Spleen (tissue), 11 donors: ENCODE measurements at regions not wholly inside any gene's neighbourhood (a gene's known extent, or its start where the extent isn't known, plus 50 kb on each side); places are given as distances from the start of the nearest gene placed in this dataset.

ENCODE experiments used
- DNase-seq: peaks from one replicate; pipeline ENCODE4 v3.0.0-alpha.2; 2020
- H3K27ac ChIP-seq, 8 donors: fragments of 200-600 bp; sonication (generic) in 7 of 8; 1 replicate in 4 of 8; 2 replicates in 4 of 8; pipeline versions ENCODE4 v1.5.0 to v1.8.0; 2016 to 2021; ENCODE audit warnings: inconsistent platforms in 4 of 8, mild to moderate bottlenecking in 4 of 8, moderate library complexity in 1 of 8
- H3K27me3 ChIP-seq, 7 donors: fragments of 200-600 bp; sonication (generic) in 6 of 7; replicated peaks in 1 of 7; 1 replicate in 4 of 7; 2 replicates in 3 of 7; pipeline versions ENCODE4 v1.5.0 to v1.8.0; 2016 to 2021; ENCODE audit warnings: inconsistent platforms in 3 of 7, mild to moderate bottlenecking in 1 of 7
- H3K36me3 ChIP-seq, 6 donors: fragments of 200-600 bp; sonication (generic) in 5 of 6; 1 replicate in 4 of 6; 2 replicates in 2 of 6; pipeline versions ENCODE4 v1.5.0 to v1.8.0; 2016 to 2021; ENCODE audit warnings: inconsistent platforms in 2 of 6
- H3K4me1 ChIP-seq, 6 donors: fragments of 200-600 bp; sonication (generic) in 5 of 6; 1 replicate in 3 of 6; 2 replicates in 3 of 6; pipeline versions ENCODE4 v1.5.0 to v1.8.0; 2016 to 2021; ENCODE audit warnings: inconsistent platforms in 3 of 6
- H3K4me3 ChIP-seq, 8 donors: fragments of 200-600 bp; sonication (generic) in 7 of 8; 1 replicate in 4 of 8; 2 replicates in 4 of 8; pipeline versions ENCODE4 v1.5.0 to v1.8.0; 2016 to 2021; ENCODE audit warnings: inconsistent platforms in 4 of 8, mild to moderate bottlenecking in 4 of 8, moderate library complexity in 2 of 8
- H3K9me3 ChIP-seq, 8 donors: fragments of 200-600 bp; sonication (generic) in 7 of 8; 1 replicate in 4 of 8; 2 replicates in 4 of 8; pipeline versions ENCODE4 v1.5.0 to v1.8.0; 2016 to 2021; ENCODE audit warnings: inconsistent platforms in 4 of 8
- CTCF ChIP-seq, 11 experiments: fragments of 200-600 bp in 7 of 11; fragments of 450-650 bp in 4 of 11; sonication (generic) in 4 of 11; IDR thresholded peaks in 8 of 11; conservative IDR thresholded peaks in 3 of 11; 1 replicate in 7 of 11; 2 replicates in 4 of 11; pipeline versions ENCODE4 v1.4.0 to v1.8.0; 2016 to 2021; ENCODE audit warnings: antibody characterized with exemption in 11 of 11, inconsistent platforms in 4 of 11, mild to moderate bottlenecking in 1 of 11
- POLR2A ChIP-seq, 3 donors: fragments of 450-650 bp; IDR thresholded peaks; one replicate each; pipeline ENCODE4 v1.5.1; 2017; ENCODE audit warnings: antibody characterized with exemption in 3 of 3, mild to moderate bottlenecking in 1 of 3
- POLR2AphosphoS5 ChIP-seq, 3 donors: sonication (generic); formaldehyde crosslinking; IDR thresholded peaks; one replicate each; pipeline ENCODE4 v1.5.1; 2017; ENCODE audit warnings: antibody characterized with exemption in 3 of 3
- WGBS, 5 donors: extraction: QIAGEN DNeasy Blood & Tissue Kit in 3 of 5; methylation state at CpG; one replicate each; pipeline versions ENCODE4 v1.1.5 to v1.1.7; 2013 to 2018; 5-methylcytosine and 5-hydroxymethylcytosine counted together
- intact Hi-C: fragments of 100-400 bp; cut with DNase I; formaldehyde crosslinking; loops from one replicate; pipeline ENCODE4 v1.15.0; 2023; ENCODE audit warnings: low total_unique reads
- donor health status: healthy with polysubstance abuse.
- donor health status: DM: no; HTN: no; CAD: no; lungs with moderate emphysema.
- donor health status: DM: no; HTN: no; CAD: no.
- donor health status: Bipolar disorder and iron deficiency.
- donor health status: healthy.
- donor health status: DM: no; HTN: no; CAD: no.
- donor health status: DM: yes; HTN: yes; CAD: no.

GRCh38 chrX:46250151-46250550 lies 295.1 kb downstream of the ZNF674 start:
- Histone ChIP-seq H3K27me3 (peaks cover 0 to 7% (median 0%) of the 10 kb centered on the region in 7 donors), H3K36me3 (no peaks in the 10 kb centered on the region), H3K27ac (no peak overlapping the region), H3K4me1 (no peaks in the 10 kb centered on the region), H3K9me3 (no peaks in the 10 kb centered on the region), H3K4me3 (no peak overlapping the region)
- TF ChIP-seq CTCF (IDR thresholded peaks at IDR 0.05 in 8 of 11, conservative IDR thresholded peaks at IDR 0.05 in 3 of 11) (no peak), POLR2AphosphoS5 (IDR thresholded peaks at IDR 0.05) (no peak), POLR2A (IDR thresholded peaks at IDR 0.05) (no peak)
- 67 to 92% (median 84%) methylated on average over 2 of the region's 2 CpGs for WGBS, 5 donors
- intact Hi-C loops = no loop called here
- DNase-seq = no peak

- Histone ChIP-seq H3K27me3 (peaks cover 0 to 7% (median 0%) of the 10 kb centered on the region in 7 donors), H3K4me1 (no peaks in the 10 kb centered on the region), H3K27ac (no peak overlapping the region), H3K9me3 (no peaks in the 10 kb centered on the region), H3K4me3 (no peak overlapping the region), H3K36me3 (no peaks in the 10 kb centered on the region)
- intact Hi-C loops = no loop called here
- 82 to 98% (median 83%) methylated on average over 4 of the region's 4 CpGs for WGBS, 5 donors
- TF ChIP-seq CTCF (IDR thresholded peaks at IDR 0.05 in 8 of 11, conservative IDR thresholded peaks at IDR 0.05 in 3 of 11) = no peak
- no peak for TF ChIP-seq POLR2AphosphoS5 (IDR thresholded peaks at IDR 0.05)
- no peak for TF ChIP-seq POLR2A (IDR thresholded peaks at IDR 0.05)
- no peak for DNase-seq
These were observed 297.8 kb downstream of the ZNF674 start for GRCh38 chrX:46247456-46247855.

- no peak overlapping the region for H3K4me3 ChIP-seq
- TF ChIP-seq POLR2A (IDR thresholded peaks at IDR 0.05) (no peak), POLR2AphosphoS5 (IDR thresholded peaks at IDR 0.05) (no peak), CTCF (IDR thresholded peaks at IDR 0.05 in 8 of 11, conservative IDR thresholded peaks at IDR 0.05 in 3 of 11) (no peak)
- H3K27me3 ChIP-seq = peaks cover 0 to 7% (median 0%) of the 10 kb centered on the region in 7 donors
- H3K36me3 ChIP-seq = no peaks in the 10 kb centered on the region
- H3K4me1 ChIP-seq = no peaks in the 10 kb centered on the region
- H3K27ac ChIP-seq = no peak overlapping the region
- no peak for DNase-seq
- intact Hi-C loops = no loop called here
- 55 to 82% (median 73%) methylated on average over 4 of the region's 4 CpGs for WGBS, 5 donors
- peaks cover 0 to 6% (median 0%) of the 10 kb centered on the region in 8 donors for H3K9me3 ChIP-seq
These were observed 300.8 kb downstream of the ZNF674 start for GRCh38 chrX:46244451-46244850.

GRCh38 chrX:46236411-46236810 lies 308.8 kb downstream of the ZNF674 start:
- H3K9me3 ChIP-seq = peaks cover 0 to 6% (median 0%) of the 10 kb centered on the region in 8 donors
- no peaks in the 10 kb centered on the region for H3K36me3 ChIP-seq
- H3K4me1 ChIP-seq = no peaks in the 10 kb centered on the region
- H3K4me3 ChIP-seq = no peak overlapping the region
- H3K27ac ChIP-seq = no peak overlapping the region
- intact Hi-C loops = no loop called here
- TF ChIP-seq CTCF (IDR thresholded peaks at IDR 0.05 in 8 of 11, conservative IDR thresholded peaks at IDR 0.05 in 3 of 11) (no peak), POLR2A (IDR thresholded peaks at IDR 0.05) (no peak), POLR2AphosphoS5 (IDR thresholded peaks at IDR 0.05) (no peak)
- WGBS, 5 donors = 6 to 21% (median 19%) methylated on average over 2 of the region's 2 CpGs
- no peak for DNase-seq
- no peaks in the 10 kb centered on the region for H3K27me3 ChIP-seq
